ENCODE measurements at regions not wholly inside any gene's neighbourhood (a gene's known extent, or its start where the extent isn't known, plus 50 kb on each side); places are given as distances from the start of the nearest gene placed in this dataset.

DNA sequence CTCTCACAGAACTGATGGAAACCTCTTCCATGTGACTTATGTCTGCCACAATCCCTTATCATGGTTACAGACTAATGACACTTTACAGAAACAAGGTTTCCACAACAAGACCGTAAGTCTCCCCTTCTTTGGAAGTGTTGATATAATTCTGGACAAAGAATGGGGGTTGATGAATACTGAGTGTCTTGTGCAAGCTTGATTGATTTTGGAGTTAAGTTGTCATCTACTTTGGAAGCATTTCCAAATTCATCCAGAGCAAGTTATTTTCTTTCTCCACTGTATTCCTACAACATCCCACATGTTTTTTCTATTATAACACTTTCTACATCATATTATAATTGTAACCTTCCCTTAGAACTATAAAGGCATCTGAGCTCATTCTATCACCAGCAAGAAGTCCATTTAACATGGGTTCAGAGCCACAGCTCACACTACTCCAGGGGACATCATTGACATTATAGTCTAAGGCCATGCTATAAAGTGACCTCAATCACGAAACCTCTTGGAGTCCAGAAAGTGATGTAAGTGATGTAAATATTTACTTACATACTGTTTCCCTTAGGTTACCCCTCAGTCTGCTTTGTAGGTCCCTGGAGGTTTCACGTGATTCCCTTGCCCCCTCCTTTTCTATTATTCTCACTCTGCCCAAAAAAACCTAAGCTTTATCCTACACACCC is 125.7 kb upstream of the PBX1 start:
- no peak for TF ChIP-seq POLR2A (IDR thresholded peaks at IDR 0.05)
- TF ChIP-seq, protein P1, sequence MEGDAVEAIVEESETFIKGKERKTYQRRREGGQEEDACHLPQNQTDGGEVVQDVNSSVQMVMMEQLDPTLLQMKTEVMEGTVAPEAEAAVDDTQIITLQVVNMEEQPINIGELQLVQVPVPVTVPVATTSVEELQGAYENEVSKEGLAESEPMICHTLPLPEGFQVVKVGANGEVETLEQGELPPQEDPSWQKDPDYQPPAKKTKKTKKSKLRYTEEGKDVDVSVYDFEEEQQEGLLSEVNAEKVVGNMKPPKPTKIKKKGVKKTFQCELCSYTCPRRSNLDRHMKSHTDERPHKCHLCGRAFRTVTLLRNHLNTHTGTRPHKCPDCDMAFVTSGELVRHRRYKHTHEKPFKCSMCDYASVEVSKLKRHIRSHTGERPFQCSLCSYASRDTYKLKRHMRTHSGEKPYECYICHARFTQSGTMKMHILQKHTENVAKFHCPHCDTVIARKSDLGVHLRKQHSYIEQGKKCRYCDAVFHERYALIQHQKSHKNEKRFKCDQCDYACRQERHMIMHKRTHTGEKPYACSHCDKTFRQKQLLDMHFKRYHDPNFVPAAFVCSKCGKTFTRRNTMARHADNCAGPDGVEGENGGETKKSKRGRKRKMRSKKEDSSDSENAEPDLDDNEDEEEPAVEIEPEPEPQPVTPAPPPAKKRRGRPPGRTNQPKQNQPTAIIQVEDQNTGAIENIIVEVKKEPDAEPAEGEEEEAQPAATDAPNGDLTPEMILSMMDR (IDR thresholded peaks at IDR 0.05), result no peak
- TF ChIP-seq POLR2AphosphoS5 (IDR thresholded peaks at IDR 0.05), result no peak
